ENCODE measurements at regions not wholly inside any gene's neighbourhood (a gene's known extent, or its start where the extent isn't known, plus 50 kb on each side); places are given as distances from the start of the nearest gene placed in this dataset.

DNA sequence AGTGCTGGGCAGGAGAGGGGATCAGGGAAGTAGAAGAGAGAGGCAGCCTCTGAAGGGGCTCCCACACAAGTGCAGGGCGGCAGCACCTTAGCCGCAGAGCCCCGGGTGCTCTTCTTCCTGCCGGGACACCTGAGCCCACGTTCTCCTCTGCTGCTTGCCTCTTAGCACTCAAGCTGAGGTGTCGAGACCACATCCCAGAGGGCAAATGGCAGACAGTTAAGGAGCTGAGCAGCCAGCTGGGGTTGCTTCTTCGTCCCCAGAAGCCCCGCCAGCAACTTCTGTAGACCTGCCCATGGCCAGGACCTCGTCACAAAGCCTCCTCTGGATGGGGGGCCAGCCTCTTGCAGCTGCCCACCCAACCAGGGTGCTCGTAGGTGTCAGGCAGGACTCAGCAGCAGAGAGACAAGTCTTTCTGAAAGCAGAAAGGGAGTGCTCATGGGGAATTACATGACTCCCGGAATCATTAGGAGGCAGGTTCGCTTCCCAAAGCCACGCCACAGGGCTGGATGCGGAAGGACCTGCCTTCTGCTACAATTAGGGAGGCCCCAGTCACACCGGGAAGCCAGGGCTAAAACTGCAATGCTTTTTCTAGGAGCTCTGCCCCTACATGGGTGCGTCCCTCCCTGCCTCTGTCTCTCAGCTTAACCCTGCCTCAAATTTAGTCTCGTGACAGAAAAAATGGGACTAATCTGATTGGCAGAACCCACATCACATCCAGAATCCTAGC is 141.4 kb upstream of the RAB4A start:
- TF ChIP-seq, protein P1, sequence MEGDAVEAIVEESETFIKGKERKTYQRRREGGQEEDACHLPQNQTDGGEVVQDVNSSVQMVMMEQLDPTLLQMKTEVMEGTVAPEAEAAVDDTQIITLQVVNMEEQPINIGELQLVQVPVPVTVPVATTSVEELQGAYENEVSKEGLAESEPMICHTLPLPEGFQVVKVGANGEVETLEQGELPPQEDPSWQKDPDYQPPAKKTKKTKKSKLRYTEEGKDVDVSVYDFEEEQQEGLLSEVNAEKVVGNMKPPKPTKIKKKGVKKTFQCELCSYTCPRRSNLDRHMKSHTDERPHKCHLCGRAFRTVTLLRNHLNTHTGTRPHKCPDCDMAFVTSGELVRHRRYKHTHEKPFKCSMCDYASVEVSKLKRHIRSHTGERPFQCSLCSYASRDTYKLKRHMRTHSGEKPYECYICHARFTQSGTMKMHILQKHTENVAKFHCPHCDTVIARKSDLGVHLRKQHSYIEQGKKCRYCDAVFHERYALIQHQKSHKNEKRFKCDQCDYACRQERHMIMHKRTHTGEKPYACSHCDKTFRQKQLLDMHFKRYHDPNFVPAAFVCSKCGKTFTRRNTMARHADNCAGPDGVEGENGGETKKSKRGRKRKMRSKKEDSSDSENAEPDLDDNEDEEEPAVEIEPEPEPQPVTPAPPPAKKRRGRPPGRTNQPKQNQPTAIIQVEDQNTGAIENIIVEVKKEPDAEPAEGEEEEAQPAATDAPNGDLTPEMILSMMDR (conservative IDR thresholded peaks at IDR 0.05), result no peak
- no peak for TF ChIP-seq ZFX (IDR thresholded peaks at IDR 0.05)

All from C4-2B (cell line).